HG03342 (cell line): ENCODE measurements at regions not wholly inside any gene's neighbourhood (a gene's known extent, or its start where the extent isn't known, plus 50 kb on each side); places are given as distances from the start of the nearest gene placed in this dataset.

Source experiments
- ATAC-seq: cut with Tn5 transposase; IDR thresholded peaks from one replicate; pipeline ENCODE4 v1.9.1; 2021; ENCODE audit warnings: mild to moderate bottlenecking, moderate library complexity; ENCODE audit not compliant: unreplicated experiment

- no peak for ATAC-seq
Measured at GRCh38 chr18:64888956-64889355, 740.1 kb upstream of the LINC00305 start.

DNA sequence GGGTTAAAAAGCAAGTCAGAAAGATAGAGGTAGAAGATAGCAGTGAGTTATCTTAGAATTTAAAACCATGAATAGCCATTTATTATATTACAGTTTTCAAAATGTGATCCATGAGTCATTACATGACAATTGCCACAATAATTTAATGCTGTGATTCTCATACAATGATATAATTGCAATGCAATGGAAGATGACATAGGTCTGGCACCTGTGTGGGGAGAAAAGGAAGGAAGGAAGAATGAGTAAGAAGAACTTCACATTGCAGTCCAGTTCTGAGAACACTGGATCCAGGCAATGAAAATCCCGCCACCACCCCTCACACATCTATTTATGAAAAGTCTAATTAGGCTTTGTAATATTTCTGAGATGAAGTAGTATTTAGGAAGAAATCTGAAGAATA, 738.1 kb upstream of the LINC00305 start:
- ATAC-seq, result no peak

- no peak for ATAC-seq
Measured at GRCh38 chr18:64882896-64883295, 734.0 kb upstream of the LINC00305 start.

DNA sequence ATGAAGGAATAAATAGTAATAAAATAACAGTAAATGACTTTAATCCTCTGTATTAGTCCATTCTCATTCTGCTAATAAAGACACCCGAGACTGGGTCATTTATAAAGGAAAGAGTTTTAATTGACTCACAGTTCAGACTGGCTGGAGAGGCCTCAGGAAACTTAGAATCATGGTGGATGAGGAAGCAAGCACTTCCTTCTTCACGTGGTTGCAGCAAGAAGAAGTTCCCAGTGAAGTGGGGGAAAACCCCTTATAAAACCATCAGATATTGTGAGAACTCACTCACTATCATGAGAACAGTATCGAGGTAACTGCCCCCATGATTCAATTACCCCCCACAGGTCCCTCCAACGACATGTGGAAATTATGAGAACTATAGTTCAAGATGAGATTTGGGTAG, 727.9 kb upstream of the LINC00305 start:
- ATAC-seq, result no peak

DNA sequence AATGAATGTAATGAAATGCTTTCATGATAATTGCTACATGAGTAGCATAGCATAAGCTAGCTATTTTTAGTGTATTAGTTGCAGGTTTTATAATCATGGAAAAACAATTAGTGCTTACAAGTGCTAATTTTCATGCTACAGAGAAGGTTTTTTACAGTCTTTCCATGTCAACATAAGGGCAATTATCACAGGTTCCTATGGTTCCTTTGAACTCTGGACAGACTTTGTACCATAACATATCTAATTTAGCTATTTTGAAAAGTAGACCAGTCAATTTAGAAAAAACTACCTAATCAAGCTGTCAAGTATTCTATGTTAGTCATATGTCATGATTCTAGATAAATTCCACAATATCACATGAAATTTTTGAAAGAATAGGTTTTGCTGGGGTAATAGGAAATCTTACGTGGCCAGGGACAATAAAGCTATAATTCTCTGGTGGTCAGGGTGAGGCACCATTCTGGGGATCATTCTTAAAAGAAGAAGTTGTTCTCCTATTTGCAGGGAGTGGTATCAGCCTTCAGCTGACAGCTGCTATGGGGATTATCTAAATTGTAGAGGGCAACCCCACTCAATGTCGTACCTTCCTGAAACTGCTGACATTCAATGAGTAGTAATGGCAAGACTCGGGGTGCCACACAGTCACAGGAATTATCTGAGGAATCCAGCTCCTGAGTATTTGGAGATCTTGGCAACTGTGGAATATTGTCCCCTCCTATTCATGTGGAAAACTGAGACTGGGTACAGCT, 724.0 kb upstream of the LINC00305 start:
- ATAC-seq, result no peak

GRCh38 chr18:64854112-64854511, 705.2 kb upstream of the LINC00305 start:
- no peak for ATAC-seq

DNA sequence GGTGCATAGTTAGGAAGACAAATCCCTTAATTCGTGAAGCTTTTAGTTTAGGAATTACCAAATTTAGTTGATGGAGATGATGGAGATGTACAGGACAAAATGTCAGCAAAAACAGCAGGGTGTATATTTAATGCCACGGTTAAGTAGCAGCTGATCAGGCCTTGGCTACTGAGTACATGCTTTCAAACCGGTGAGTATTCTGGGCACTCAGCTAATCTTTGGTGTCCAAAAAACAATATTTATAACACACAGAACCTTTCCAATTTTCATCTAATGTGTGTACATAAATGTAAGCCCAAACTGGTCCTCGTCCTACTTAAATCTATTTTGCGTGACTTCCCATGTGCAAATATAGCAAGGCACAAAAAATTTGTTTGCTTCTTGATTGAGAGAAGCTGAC, 703.4 kb upstream of the LINC00305 start:
- no peak for ATAC-seq

- ATAC-seq, result no peak
Measured at GRCh38 chr18:64851726-64852125, 702.8 kb upstream of the LINC00305 start.

- ATAC-seq, result no peak
Measured at GRCh38 chr18:64850791-64851190, 701.9 kb upstream of the LINC00305 start.

DNA sequence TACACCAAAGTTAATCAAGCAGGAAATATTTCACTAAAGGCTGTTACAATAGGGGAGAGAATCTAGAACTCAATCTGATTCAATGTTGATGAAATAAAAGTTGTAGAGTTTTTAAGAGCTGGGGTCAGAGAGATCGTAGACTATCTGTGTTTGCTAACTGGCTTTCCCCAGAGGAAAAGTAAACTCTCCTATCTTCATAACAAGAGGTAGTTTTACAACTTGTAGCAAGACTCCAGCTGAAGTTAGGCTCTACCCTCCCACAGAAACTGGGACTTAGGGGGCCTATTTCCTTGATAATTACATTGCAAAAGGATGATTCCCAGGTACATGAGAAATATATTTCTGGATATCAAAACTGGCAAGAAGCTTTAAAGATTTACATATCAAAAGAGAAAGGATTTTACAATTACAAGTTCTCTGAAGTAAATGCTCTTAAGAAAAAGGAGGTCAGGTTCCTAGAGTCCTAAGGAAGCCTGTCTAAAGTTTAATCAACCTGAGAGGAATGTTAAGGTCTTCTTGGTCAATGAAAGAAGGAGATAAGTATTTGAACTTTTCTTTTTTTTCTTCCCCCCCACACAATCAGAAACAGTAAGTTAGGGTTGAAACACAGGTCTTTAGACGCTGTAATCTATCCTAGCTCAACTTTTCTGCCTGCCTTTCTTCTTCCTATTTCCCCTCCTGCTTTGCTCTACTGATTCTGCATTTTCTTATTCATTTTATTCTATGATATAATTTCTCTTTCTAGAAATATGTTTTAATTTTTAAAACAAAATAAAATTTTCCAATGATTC, 692.2 kb upstream of the LINC00305 start:
- ATAC-seq, result no peak

DNA sequence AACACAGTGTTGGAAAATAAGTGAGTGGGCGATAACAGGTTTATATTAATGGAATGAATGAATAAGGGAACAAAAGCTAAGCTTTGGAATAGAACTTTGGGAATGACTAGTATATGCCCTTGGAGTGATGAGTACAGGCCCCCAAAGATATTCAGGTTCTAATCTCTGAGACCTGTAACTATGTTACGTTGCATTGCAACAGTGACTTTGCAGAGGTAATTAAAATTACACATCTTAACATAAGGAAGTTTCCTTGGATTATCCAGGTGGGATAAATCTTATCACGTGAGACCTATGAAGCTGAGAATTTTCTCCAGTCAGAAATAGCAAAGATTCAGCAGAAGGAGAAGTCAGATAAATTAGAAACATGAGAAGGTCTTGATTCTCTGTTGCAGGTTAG, 661.5 kb upstream of the LINC00305 start:
- ATAC-seq, result no peak

GRCh38 chr18:64809801-64810200, 660.9 kb upstream of the LINC00305 start:
- no peak for ATAC-seq

DNA sequence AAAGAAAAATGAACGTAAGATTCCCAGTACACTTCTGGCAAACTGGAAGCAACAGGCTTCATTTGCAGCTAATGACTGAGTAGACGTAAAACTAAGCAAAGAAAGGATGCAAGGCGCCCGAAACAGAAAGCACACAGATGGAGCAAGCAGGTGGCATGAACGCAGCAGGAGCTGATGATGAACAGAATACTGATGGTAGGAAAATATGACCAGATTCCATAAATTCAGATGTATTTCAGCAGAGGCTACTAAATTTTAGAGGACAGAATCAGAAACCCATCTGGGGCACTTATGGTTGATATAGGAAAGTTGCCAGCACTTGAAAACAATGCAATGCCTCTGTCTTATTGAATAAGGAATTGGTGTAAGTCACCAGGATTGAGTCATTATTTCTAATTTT, 658.7 kb upstream of the LINC00305 start:
- ATAC-seq, result no peak

DNA sequence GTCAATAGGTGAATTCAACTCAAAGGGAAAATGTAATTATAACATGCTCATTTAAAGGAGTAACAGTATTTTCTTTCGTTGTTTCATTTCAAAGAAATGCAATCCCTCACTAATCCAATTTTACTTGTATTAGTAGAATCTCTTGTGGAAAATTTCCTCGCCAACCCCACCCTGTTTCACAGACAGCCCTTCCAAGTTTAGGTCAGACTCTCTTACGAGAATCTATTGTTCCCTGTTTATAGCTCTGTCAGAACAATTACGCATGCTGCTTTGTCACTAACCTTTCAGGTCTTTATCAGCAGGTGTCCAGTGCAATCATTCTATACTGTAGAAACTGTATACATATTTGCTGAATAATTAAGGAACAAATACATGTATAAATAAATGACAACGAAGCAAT, 657.8 kb upstream of the LINC00305 start:
- no peak for ATAC-seq

- ATAC-seq, result no peak
Measured at GRCh38 chr18:64806232-64806631, 657.3 kb upstream of the LINC00305 start.

DNA sequence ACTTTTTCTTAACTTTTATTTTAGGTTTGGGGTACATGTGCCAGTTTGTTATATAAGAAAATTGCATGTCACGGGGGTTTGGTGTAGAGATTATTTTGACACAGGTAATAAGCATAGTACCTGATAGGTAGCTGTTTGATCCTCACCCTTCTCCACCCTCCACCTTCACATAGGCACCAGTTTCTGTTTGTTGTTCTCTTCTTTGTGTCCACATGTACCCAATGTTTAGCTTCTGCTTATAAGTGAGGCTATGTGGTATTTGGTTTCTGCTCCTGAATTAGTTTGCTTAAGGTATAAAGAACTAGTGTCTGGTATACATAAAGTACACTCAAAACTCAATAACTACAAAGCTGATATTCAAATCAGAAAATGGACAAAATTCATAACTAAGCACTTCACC, 654.6 kb upstream of the LINC00305 start:
- no peak for ATAC-seq

DNA sequence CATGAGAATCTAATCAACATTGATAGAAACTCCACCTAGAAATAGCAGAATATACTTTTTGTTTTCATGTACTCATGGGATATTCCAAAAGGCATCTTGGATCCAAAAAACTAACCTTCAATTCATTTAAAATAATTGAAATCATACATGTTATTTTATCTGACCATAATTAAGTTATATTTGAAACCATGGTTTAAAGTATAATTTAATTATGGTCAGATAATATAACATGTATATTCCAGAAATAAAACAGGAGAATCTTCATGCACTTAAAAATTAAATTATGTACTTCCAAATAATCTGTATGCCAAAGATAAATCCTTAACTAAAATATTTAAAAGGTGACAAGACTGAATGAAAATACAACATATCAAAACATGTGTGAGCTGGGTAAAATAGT, 651.3 kb upstream of the LINC00305 start:
- no peak for ATAC-seq

DNA sequence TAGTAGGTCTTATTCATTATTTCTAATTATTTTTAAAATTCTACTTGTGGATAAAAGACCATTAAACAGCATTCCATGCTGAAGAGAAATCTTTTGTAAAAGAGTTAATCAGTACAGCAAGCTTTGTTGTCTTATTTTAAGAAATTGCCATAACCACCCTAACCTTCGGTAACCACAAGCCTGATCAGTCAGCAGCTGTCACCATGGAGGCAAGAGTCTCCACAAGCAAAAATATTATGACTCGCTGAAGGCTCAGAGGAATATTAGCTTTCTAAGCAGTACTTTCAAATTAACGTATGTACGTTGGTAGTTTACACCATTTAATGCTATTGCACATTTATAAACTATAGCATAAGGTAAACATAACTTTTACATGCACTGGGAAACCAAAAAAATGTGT, 650.5 kb upstream of the LINC00305 start:
- no peak for ATAC-seq

- no peak for ATAC-seq
Measured at GRCh38 chr18:64791236-64791635, 642.3 kb upstream of the LINC00305 start.

GRCh38 chr18:64785686-64786085, 636.8 kb upstream of the LINC00305 start:
- no peak for ATAC-seq

GRCh38 chr18:64777556-64777955, 628.7 kb upstream of the LINC00305 start:
- ATAC-seq, result no peak

DNA sequence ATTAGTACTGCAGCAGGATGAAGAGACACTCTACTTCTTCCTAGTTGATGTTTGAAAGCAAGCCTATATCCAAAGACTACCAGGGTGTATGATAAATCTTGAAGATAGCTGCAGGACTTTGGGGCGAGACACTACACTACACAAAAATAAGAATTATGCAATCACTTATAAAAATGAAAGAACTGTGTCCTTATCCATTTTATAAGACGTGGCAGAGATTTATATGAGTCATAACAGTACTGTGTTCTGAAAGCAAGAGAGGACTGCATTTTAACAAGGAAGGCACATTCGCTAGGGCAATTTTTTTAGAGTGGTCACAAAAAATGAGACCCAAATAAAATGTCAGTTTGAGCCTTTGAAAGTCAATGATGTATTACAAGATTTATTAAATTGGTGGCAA, 617.0 kb upstream of the LINC00305 start:
- ATAC-seq, result no peak
